K562 (cell line): ENCODE measurements at regions not wholly inside any gene's neighbourhood (a gene's known extent, or its start where the extent isn't known, plus 50 kb on each side); places are given as distances from the start of the nearest gene placed in this dataset.

Experiments used
- ARHGAP35 ChIP-seq: fragments of 450-650 bp; IDR thresholded peaks from 2 replicates; pipeline ENCODE4 v1.6.1; 2018; ENCODE audit not compliant: partially characterized antibody
- CBX2 ChIP-seq: fragments of 200-600 bp; sonication (generic); IDR thresholded peaks from one replicate; pipeline ENCODE4 v1.6.1; 2012; ENCODE audit warnings: mild to moderate bottlenecking, low read length, inconsistent platforms; ENCODE audit not compliant: insufficient read depth, poor library complexity, severe bottlenecking
- CREM ChIP-seq: IDR thresholded peaks from 2 replicates; pipeline ENCODE4 v1.6.1; 2014; ENCODE audit warnings: antibody characterized with exemption, low read depth
- MAFG ChIP-seq: fragments of 450-650 bp; conservative IDR thresholded peaks from 2 replicates; pipeline ENCODE4 v1.6.1; 2016; ENCODE audit warnings: missing genetic modification characterization, missing compliant biosample characterization
- MIER1 ChIP-seq: fragments of 450-650 bp; IDR thresholded peaks from 2 replicates; pipeline ENCODE4 v1.6.1; 2016; ENCODE audit warnings: antibody characterized with exemption, mild to moderate bottlenecking, low read depth
- NR2C2 ChIP-seq, 2 experiments: fragments of 200-800 bp in 1 of 2; sonication (Bioruptor generic) in 1 of 2; sonication (generic) in 1 of 2; formaldehyde crosslinking in 1 of 2; IDR thresholded peaks; 2 replicates each; pipeline versions ENCODE4 v1.6.1 to v1.8.0; 2016 to 2022; ENCODE audit warnings: mild to moderate bottlenecking in 1 of 2, missing compliant biosample characterization in 1 of 2, missing genetic modification characterization in 1 of 2, missing genetic modification reagents in 1 of 2
- PTRF ChIP-seq: fragments of 450-650 bp; IDR thresholded peaks from 2 replicates; pipeline ENCODE4 v1.6.1; 2016; ENCODE audit warnings: mild to moderate bottlenecking, missing genetic modification characterization, missing compliant biosample characterization
- SMAD3 ChIP-seq: fragments of 450-650 bp; formaldehyde crosslinking; conservative IDR thresholded peaks from 2 replicates; pipeline ENCODE4 v1.4.0; 2020; ENCODE audit warnings: mild to moderate bottlenecking
- SMARCB1 ChIP-seq: IDR thresholded peaks from 2 replicates; pipeline ENCODE4 v1.6.1; 2011; ENCODE audit warnings: improper control_type of control experiment, low read depth; ENCODE audit not compliant: insufficient read length
- SMC3 ChIP-seq: conservative IDR thresholded peaks from 2 replicates; pipeline ENCODE4 v1.6.1; 2011; ENCODE audit warnings: low read depth, low read length, improper control_type of control experiment; ENCODE audit not compliant: insufficient read depth
- SRSF7 ChIP-seq: fragments of 200-400 bp; formaldehyde crosslinking; optimal IDR thresholded peaks from 2 replicates; pipeline ENCODE3; 2017; ENCODE audit warnings: mild to moderate bottlenecking, low read depth, low read length
- SRSF9 ChIP-seq: fragments of 200-400 bp; formaldehyde crosslinking; IDR thresholded peaks from 2 replicates; pipeline ENCODE4 v1.6.1; 2017; ENCODE audit warnings: low read depth, low read length, borderline replicate concordance
- TAF15 ChIP-seq: fragments of 200-400 bp; formaldehyde crosslinking; IDR thresholded peaks from 2 replicates; pipeline ENCODE4 v1.6.1; 2017; ENCODE audit warnings: mild to moderate bottlenecking, low read depth, low read length, moderate library complexity
- TRIM28 ChIP-seq: fragments of 450-650 bp; IDR thresholded peaks from 2 replicates; pipeline ENCODE4 v1.6.1; 2017
- XRCC3 ChIP-seq: fragments of 450-650 bp; IDR thresholded peaks from 2 replicates; pipeline ENCODE4 v1.6.1; 2017; ENCODE audit warnings: mild to moderate bottlenecking, moderate library complexity
- XRCC5 ChIP-seq: fragments of 200-400 bp; formaldehyde crosslinking; IDR thresholded peaks from 2 replicates; pipeline ENCODE4 v1.6.1; 2017; ENCODE audit warnings: low read depth, mild to moderate bottlenecking, low read length
- ZC3H8 ChIP-seq: fragments of 450-650 bp; IDR thresholded peaks from 2 replicates; pipeline ENCODE4 v1.6.1; 2017
- ZFP30 ChIP-seq: fragments of 250-450 bp; sonication (Bioruptor Pico); IDR thresholded peaks from 2 replicates; pipeline ENCODE4 v1.8.0; 2022; ENCODE audit warnings: moderate library complexity, mild to moderate bottlenecking, inconsistent platforms, borderline replicate concordance
- ZNF766 ChIP-seq: fragments of 200-800 bp; sonication (Bioruptor generic); conservative IDR thresholded peaks from 2 replicates; pipeline ENCODE4 v1.6.1; 2016; ENCODE audit warnings: missing genetic modification characterization, missing compliant biosample characterization
- ZSCAN29 ChIP-seq: fragments of 450-650 bp; IDR thresholded peaks from 2 replicates; pipeline ENCODE4 v1.6.1; 2017
- TF ChIP-seq, protein P1 (sequence below): IDR thresholded peaks from 2 replicates; pipeline ENCODE4 v1.6.1; 2012; ENCODE audit warnings: low read depth, low read length, improper control_type of control experiment, borderline replicate concordance
- TF ChIP-seq, protein P2 (sequence below): IDR thresholded peaks from 3 replicates; pipeline ENCODE4 v1.6.1; 2011; ENCODE audit warnings: borderline replicate concordance, mild to moderate bottlenecking; ENCODE audit not compliant: insufficient read length, insufficient read depth
- TF ChIP-seq, protein P3 (sequence below): conservative IDR thresholded peaks from 2 replicates; pipeline ENCODE4 v1.6.1; 2011; ENCODE audit warnings: low read depth, mild to moderate bottlenecking, low read length; ENCODE audit not compliant: control insufficient read depth

DNA sequence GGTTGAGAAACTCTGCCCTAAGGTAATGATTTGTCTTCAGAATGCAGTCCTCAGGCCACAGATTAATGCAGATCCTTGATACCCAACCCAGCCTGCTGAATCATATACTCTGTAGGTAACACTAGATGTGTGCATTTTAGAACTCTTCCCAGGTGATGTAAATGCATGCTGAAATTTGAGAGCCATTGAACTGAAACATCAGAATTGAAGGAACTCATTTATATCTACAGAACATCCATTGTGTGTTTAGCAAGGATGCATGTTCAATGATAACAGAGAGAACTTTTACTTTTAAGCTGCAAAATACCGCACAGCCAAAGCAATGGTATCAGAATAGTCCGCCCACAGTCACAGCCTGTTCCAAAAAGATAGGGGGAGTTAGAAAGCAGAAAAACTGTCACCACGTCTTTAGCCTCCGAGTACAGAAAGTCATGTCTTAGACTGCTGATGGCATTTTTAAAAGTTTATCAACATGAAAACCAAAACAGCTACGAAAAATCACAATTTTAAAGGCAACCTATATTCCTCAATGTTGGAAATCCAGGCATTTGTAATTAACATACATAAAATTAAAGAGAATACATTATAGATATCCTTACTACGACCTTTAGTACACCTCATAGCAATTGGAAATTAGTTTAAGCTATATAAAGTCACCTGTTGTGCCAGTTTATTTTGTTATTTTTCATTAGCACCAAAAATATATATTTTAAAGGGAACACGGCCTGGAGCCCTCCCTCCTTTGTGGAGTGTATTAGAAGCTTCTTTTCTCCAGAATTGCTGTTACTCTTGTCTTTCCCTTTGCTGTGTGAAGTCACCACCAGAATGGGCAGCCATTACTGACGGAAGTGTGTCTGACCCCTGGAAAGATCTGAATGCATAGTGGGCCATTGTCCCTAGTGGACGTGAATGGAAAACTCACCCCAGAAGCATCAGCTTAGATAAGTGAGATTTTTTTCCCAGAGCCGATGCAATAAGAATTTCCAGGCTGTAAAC lies 65.8 kb upstream of the PRKAR2B start (continued):
- TF ChIP-seq, protein P1, sequence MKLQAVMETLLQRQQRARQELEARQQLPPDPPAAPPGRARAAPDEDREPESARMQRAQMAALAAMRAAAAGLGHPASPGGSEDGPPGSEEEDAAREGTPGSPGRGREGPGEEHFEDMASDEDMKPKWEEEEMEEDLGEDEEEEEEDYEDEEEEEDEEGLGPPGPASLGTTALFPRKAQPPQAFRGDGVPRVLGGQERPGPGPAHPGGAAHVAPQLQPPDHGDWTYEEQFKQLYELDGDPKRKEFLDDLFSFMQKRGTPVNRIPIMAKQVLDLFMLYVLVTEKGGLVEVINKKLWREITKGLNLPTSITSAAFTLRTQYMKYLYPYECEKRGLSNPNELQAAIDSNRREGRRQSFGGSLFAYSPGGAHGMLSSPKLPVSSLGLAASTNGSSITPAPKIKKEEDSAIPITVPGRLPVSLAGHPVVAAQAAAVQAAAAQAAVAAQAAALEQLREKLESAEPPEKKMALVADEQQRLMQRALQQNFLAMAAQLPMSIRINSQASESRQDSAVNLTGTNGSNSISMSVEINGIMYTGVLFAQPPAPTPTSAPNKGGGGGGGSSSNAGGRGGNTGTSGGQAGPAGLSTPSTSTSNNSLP = peak; percentile 99
- TF ChIP-seq ARHGAP35 (no peak), MAFG (tag) (peak; percentile 60; the same call in 1 of the 2 replicates), ZC3H8 (no peak), XRCC5 (0 out of 2 replicates have a peak, but pooled peaks have one; percentile 3), SRSF7 (no peak), XRCC3 (no peak), SRSF9 (no peak), PTRF (tag) (no peak), NR2C2 (CRISPR knock-in tag; IDR thresholded peaks at IDR 0.05) (no peak), NR2C2 (tag; IDR thresholded peaks at IDR 0.05) (peak; percentile 84), MIER1 (no peak), ZSCAN29 (no peak), CBX2 (no peak), ZFP30 (no peak), TAF15 (no peak), SMAD3 (CRISPR knock-in tag) (0 out of 2 replicates have a peak, but pooled peaks have one; percentile 33), SMC3 (peak; percentile 30; the same call in 1 of the 2 replicates), CREM (peak; percentile 86), TRIM28 (peak; percentile 68), ZNF766 (CRISPR knock-in tag) (peak; percentile 64), SMARCB1 (peak; percentile 69)
- TF ChIP-seq, protein P2, sequence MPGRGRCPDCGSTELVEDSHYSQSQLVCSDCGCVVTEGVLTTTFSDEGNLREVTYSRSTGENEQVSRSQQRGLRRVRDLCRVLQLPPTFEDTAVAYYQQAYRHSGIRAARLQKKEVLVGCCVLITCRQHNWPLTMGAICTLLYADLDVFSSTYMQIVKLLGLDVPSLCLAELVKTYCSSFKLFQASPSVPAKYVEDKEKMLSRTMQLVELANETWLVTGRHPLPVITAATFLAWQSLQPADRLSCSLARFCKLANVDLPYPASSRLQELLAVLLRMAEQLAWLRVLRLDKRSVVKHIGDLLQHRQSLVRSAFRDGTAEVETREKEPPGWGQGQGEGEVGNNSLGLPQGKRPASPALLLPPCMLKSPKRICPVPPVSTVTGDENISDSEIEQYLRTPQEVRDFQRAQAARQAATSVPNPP = no peak
- TF ChIP-seq, protein P3, sequence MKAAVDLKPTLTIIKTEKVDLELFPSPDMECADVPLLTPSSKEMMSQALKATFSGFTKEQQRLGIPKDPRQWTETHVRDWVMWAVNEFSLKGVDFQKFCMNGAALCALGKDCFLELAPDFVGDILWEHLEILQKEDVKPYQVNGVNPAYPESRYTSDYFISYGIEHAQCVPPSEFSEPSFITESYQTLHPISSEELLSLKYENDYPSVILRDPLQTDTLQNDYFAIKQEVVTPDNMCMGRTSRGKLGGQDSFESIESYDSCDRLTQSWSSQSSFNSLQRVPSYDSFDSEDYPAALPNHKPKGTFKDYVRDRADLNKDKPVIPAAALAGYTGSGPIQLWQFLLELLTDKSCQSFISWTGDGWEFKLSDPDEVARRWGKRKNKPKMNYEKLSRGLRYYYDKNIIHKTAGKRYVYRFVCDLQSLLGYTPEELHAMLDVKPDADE = no peak
